Chondrocyte (in vitro differentiated cells): ENCODE measurements at regions not wholly inside any gene's neighbourhood (a gene's known extent, or its start where the extent isn't known, plus 50 kb on each side); places are given as distances from the start of the nearest gene placed in this dataset.
"Not testable (repeated sequence)": the region's sequence is repeated elsewhere in the genome, so short reads cannot be mapped to it uniquely, and the experiment has no call there.

Experiments used
- DNase-seq: peaks from one replicate; pipeline ENCODE4 v3.0.0; 2021; ENCODE audit warnings: mixed read lengths, low spot score
- H3K27ac Mint-ChIP-seq: one replicate; pipeline ENCODE4 v1.8.0; 2021; ENCODE audit warnings: mild to moderate bottlenecking, moderate library complexity, mixed read lengths; ENCODE audit not compliant: unreplicated experiment
- H3K27me3 Mint-ChIP-seq: 2 replicates; pipeline ENCODE4 v1.8.0; 2021; ENCODE audit warnings: low read depth, mixed read lengths
- H3K36me3 Mint-ChIP-seq: 2 replicates; pipeline ENCODE4 v1.8.0; 2021; ENCODE audit warnings: low read depth, mixed read lengths
- H3K4me1 Mint-ChIP-seq: 2 replicates; pipeline ENCODE4 v1.8.0; 2021; ENCODE audit warnings: low read depth, mild to moderate bottlenecking, mixed read lengths
- H3K4me3 Mint-ChIP-seq: one replicate; pipeline ENCODE4 v1.8.0; 2021; ENCODE audit warnings: mild to moderate bottlenecking, moderate library complexity, mixed read lengths; ENCODE audit not compliant: unreplicated experiment
- H3K9me3 Mint-ChIP-seq: 2 replicates; pipeline ENCODE4 v1.8.0; 2021; ENCODE audit warnings: low read depth, mixed read lengths
- CTCF ChIP-seq: fragments of 200-600 bp; sonication (generic); IDR thresholded peaks from 2 replicates; pipeline ENCODE4 v1.5.0; 2021; ENCODE audit warnings: antibody characterized with exemption, mild to moderate bottlenecking, moderate library complexity

- Mint-ChIP-seq H3K27ac (no peak overlapping the region), H3K4me3 (no peak overlapping the region), H3K4me1 (no peaks in the 10 kb centered on the region), H3K27me3 (no peaks in the 10 kb centered on the region), H3K9me3 (no peaks in the 10 kb centered on the region), H3K36me3 (no peaks in the 10 kb centered on the region)
- no peak for TF ChIP-seq CTCF
- DNase-seq: no peak
Measured at GRCh38 chrX:93264261-93265002, 408.9 kb downstream of the NAP1L3 start.

GRCh38 chrX:93259029-93259428, 414.3 kb downstream of the NAP1L3 start:
- H3K9me3 Mint-ChIP-seq: peaks cover 2% of the 10 kb centered on the region
- TF ChIP-seq CTCF: no peak
- H3K27me3 Mint-ChIP-seq: no peaks in the 10 kb centered on the region
- no peaks in the 10 kb centered on the region for H3K36me3 Mint-ChIP-seq
- H3K27ac Mint-ChIP-seq: no peak overlapping the region
- no peak for DNase-seq
- H3K4me1 Mint-ChIP-seq: no peaks in the 10 kb centered on the region
- H3K4me3 Mint-ChIP-seq: no peak overlapping the region

- no peak for TF ChIP-seq CTCF
- Mint-ChIP-seq H3K27me3 (no peaks in the 10 kb centered on the region), H3K36me3 (no peaks in the 10 kb centered on the region), H3K4me3 (no peak overlapping the region), H3K9me3 (peaks cover 21% of the 10 kb centered on the region), H3K27ac (no peak overlapping the region), H3K4me1 (no peaks in the 10 kb centered on the region)
- DNase-seq: no peak
Measured at GRCh38 chrX:93242897-93243296, 430.5 kb downstream of the NAP1L3 start.

- H3K4me1 Mint-ChIP-seq: not testable (repeated sequence)
Measured at GRCh38 chrX:93235494-93236256, 437.7 kb downstream of the NAP1L3 start.

GRCh38 chrX:93229036-93229435, 444.3 kb downstream of the NAP1L3 start:
- H3K36me3 Mint-ChIP-seq: no peaks in the 10 kb centered on the region
- peaks cover 7% of the 10 kb centered on the region for H3K9me3 Mint-ChIP-seq
- no peak for DNase-seq
- H3K4me1 Mint-ChIP-seq: no peaks in the 10 kb centered on the region
- H3K4me3 Mint-ChIP-seq: no peak overlapping the region
- H3K27ac Mint-ChIP-seq: no peak overlapping the region
- no peaks in the 10 kb centered on the region for H3K27me3 Mint-ChIP-seq
- no peak for TF ChIP-seq CTCF

More at GRCh38 chrX:93235494-93236256, 437.7 kb downstream of the NAP1L3 start:
- H3K9me3 Mint-ChIP-seq: peaks cover 18% of the 10 kb centered on the region
- not testable (repeated sequence) for H3K36me3 Mint-ChIP-seq, H3K27me3 Mint-ChIP-seq, H3K4me3 Mint-ChIP-seq, H3K27ac Mint-ChIP-seq
- DNase-seq: peak; percentile 90
